HG03135 (cell line): ENCODE measurements at regions not wholly inside any gene's neighbourhood (a gene's known extent, or its start where the extent isn't known, plus 50 kb on each side); places are given as distances from the start of the nearest gene placed in this dataset.

Experiments
- ATAC-seq: cut with Tn5 transposase; IDR thresholded peaks from one replicate; pipeline ENCODE4 v1.9.1; 2021; ENCODE audit warnings: mild to moderate bottlenecking, moderate library complexity; ENCODE audit not compliant: unreplicated experiment

DNA sequence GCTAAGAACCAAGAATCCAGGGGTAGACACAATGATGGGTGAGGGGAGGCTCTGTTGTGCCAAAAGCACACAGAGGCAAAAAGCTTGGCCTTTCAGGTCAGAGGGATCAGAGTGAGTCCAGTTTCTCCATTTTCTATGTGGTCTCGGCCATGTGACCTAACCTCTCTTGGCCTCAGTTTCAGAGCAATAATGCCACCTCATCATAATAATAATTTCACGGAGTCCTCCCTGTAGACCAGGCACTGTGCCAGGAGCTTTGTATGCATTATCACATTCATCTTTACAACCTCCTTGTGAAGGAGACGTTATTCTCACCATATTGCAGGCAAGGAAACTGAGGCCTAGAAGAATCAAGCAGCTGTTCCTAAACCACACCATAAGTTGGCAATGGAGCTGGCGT, 120.2 kb downstream of the WT1 start:
- ATAC-seq, result no peak

DNA sequence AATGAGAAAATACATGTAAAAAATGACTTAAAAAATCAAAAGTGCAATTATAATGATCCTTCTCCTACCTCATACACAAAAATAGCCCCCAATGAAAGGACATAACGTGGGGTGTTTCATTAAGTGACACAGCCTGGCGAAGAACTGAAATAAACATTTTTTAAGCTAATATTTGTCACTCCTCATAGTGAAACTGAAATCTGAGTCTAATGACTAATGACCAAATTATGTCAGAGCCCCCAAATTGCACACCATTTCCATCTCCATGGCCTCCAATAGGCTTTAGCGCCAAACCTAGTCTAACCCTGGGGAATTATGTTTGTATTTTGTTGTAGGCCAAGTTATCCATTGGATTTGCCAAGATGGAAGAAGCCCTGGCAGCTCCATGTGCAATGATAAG, 119.1 kb downstream of the WT1 start:
- no peak for ATAC-seq

DNA sequence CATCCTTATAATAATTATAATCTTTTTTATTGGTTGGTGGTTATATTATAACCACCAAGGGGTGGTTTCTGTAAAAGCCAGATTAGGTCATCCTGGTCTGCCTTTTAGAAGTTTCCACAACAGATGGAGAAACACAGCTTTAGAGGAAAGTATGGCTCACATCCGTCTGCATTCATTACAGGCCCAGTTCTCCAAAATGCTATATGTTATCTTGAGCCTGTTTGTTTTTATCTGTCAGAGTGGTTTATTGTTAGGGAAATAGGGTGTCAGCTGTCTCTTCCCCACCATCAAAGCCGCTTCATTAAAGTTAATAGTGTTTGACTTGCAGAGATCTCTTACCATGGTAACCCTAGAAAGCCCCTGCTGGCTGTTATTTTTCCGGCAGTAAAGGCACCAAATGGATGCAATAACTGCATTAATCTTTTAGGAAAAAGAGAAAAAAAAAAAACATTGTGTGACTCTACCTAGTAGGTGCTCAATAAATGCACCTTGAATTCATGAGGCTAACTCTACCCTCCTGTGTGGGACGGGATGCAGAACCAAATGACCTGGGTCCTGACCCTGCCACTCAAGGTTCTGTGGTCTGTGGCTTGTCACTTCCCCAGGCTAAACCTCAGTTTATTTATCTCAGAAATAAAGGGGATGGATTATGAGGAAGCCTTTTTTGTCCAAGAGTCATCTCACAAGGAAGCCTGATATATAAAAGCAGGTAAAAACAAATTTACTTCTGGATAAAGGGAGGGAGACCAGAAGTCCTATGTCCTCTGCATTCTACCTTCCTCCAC, 118.3 kb downstream of the WT1 start:
- no peak for ATAC-seq

DNA sequence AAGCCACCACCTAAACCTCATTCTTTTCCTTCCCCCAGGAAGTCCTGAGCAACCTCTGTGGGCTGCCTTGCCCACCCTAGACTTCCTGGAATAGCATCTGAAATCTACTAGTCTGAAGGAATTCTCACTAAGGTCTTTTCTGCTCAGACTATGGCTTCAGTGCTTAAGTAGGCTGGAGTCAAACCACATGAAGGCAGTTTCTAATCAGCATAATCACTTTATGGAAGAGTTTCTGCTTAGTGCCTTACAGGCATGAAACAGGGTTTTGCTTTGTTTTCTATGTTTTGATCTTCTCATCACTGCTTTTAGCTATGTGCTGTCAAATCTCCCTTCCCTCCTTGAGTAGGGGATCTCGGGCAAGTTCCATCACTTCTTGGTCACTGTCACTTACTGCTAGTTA, 117.7 kb downstream of the WT1 start:
- ATAC-seq, result no peak

DNA sequence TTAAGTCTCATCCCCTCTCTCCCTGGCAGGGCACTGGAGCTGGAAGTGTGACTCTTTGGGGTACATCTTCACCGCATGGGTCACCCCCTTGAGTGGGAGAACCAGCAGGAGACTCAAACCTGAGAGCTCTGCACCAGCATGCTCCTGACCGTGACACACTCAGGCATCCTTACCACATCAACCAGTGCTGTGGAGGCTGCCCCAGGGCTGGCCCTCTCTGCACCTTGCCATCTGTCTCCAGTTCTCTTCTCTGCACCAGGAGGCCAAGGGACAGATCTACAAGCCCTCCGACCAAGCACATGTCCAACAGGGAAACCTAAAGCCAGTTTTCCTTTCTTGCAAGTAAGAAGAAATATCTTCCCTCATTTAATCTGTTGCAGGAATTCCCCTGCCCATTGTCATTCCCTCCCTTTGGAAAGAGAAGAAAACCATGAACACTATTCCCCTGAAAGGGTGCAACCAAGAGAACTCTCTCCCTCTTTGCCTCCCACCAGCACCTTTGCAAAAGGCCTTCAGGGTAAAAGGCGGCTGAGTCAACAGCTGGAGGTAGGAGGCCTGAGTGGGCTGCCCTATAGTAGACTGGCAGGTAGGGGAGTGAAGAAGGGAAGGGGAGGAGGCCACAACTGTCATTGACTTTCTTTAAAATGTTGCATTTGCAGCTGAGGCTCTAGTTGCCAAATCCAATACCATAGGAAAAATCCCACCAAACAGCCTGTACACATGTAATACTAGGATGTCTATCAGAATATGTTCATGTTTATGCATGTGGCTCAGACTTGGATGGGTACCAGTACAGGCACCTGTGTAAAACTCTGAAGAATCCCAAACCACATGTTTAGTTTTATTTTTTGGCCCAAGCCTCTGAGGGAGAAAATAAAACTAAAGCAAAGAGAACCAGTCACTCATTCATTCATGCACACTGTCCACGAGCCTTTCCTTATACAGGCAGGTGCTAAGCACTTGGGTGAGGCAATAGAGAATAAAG, 117.0 kb downstream of the WT1 start:
- ATAC-seq, result no peak

DNA sequence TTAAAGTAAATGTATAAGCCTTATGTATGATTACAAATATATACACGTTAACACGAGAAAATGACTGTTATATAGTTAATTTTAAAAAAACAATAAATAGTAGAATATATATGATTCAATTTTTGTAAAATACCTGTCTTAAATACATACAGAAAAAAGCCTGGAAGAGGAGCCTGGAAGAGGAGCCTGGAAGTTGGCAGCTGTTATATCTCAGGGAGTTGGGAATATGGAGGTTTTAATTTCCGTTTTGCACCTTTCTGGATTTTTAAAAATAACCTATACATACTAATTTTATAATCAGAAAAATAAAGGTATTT, 111.6 kb downstream of the WT1 start:
- no peak for ATAC-seq

DNA sequence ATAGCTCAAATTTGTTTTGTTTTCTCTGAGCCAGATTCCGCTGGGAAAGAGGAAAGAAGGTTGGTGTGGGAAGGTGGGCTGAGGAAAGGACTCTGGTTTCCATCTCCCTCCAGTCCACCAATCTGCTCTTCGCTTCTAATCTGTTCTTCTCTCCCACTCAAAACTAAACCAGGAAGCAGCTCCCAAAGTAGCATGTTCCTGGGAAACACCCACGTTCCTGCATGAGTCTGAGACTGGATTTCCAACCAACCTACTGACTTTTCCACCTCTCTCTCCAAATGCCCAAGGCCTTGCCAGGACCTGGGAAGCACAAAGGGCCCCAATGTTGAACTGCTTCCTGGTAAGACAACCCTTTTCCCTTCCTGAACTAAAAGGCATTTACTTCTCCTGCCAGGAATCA, 110.2 kb downstream of the WT1 start:
- no peak for ATAC-seq

DNA sequence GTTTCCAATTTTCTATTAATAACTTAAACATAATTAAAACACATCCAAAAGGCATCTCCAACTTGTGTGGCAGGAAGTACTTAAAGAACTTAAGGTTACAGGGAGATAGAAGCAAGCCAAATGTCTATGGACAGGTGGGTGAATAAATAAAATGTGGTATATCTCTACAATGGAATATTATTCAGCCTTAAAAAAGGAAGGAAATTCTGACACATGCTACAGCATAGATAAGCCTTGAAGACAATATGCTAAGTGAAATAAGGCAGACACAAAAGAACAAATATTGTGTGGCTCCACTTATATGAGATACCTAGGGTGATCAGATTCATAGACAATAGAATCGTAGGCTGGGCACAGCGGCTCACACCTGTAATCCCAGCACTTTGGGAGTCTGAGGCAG, 109.6 kb downstream of the WT1 start:
- no peak for ATAC-seq

DNA sequence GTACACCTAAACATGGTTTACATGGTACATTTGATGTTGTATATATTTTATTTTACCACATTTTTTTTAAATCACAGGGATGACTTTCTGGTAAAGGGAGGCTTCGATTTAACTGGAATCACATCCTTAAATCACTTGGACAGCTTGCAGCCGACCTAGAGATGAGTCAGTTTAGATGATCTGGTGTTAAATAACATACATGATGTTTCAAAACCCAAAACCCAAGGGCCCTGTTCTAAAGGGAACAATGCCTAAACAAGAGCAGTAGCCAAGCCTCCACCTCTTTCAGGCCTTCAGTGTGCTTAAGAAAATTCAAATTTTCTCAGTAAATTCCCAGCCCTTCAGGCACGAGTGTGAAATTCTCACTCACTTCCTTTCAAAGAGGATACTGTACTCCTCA, 108.8 kb downstream of the WT1 start:
- ATAC-seq, result no peak

DNA sequence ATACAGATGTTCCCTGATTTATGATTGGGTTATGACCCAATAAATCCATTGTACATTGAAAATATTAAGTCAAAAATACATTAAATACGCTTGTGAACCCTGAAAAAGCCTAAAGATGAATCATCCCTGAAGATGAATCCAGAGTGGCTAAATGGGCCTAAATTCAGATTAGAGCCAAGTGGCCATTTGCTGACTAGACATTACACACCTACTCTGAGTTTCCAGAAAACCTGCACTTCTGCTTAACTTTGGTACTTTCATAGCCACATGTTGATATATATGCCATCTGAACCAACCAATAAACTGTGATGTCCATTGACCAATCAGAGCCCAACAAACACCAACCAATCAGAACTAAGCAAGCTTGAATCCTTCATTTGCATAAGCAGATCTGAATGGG, 106.9 kb downstream of the WT1 start:
- no peak for ATAC-seq

DNA sequence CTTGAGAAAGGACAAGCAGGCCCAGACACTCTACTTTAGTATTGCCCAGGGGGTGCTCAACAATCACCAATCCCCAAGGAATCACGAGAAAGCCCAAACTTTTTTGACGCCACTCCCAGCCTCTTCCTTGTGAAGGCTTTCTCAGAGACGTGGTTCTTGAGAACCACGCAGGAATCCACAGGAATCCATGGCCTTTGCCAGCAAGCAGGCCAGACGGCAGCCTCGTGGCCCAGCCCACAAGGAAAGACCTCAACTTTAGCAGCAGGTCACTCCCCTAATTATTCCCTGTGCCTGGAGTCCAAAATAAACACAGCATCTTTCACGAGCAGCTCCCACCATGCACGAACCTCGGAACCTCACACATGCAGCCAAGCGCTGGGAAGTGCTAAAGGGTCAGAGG, 104.2 kb downstream of the WT1 start:
- no peak for ATAC-seq

DNA sequence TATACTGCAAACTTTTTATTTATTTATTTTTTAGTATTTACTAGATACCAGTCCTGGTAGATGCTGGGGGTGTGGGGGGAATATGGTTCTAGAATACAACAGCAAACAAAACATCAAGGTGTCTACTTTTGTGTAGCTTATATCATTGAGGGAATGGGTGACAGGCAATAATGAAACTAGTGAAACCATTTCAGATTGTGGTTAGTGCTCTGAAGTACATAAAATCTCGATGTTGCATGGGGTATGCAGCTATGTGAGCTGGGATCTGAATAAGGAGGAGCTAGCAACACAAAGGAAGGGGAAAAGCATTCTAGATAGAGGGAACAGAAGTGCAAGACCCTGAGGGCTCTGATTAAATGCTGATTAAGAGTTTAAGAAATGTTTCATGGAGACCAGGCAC, 103.5 kb downstream of the WT1 start:
- no peak for ATAC-seq

DNA sequence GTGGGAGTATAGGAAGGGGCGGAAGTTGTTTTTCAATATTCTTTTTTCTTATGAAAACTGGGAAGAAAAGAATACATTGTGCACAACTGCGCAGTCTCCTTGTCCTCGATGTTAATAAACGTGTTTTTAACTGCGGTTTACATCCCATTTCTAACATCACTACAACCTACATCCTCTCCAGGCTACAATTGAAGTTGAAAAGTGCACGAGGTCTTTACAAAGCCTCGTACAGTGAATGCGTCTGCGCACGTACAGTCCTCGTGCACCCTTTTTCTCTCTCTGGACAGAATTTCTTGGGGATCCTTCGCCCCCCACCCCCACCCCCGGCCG, 102.4 kb downstream of the WT1 start:
- ATAC-seq, result no peak

DNA sequence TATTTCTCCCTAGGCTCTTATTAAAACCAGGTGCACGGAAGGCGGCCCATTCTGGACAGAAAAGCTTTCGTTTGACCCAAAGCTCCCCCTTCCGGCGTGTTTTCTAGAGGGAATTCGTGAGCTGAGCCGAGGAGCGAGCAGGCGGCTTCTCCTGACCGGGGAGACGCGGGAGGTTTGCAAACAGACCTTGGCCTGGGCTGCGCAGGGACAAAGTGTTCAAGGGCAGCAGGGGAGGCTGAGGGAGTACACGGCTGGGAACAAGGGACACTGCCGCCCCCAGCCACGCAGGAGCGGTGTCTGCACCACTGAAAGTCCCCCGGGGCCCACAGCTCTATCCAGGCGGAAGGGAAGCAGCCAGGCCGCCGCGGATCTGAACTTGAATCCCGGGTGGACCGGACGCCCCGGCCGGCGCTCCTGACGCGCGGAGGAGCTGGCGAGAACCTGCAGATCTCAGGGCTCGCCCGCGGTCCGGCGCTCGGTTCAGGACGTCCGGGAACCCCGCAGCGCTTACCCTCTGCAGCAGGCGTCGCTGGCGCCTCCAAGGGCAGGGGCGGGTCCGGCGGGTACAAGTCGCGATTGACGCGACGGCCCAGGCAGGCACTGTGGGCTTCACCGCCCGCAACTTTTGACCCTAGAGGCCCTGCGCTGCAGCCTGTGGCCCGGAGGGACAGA, 101.9 kb downstream of the WT1 start:
- no peak for ATAC-seq

DNA sequence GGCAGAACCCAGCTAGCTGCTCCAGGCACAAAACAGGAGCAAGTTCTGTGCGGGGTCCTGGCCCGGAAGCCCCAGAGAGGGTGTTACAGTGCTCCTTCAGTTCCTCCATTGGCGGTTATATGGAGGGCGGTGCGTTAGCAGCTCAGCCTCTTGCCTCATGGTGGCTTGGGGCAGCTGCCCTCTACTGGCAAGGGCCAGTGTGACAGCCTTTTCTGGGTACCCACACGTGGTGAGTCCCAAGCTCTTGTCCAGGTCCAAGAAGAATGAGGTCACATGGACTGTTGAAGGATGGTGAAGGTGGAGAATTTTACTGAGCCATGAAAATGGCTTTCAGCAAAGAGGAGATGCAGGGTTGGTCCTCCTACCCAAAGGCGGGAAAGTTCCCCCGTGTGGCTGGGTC, 100.5 kb downstream of the WT1 start:
- ATAC-seq, result no peak
